CD4-positive, CD25-positive, alpha-beta regulatory T cell (primary cell): ENCODE measurements at regions not wholly inside any gene's neighbourhood (a gene's known extent, or its start where the extent isn't known, plus 50 kb on each side); places are given as distances from the start of the nearest gene placed in this dataset.
"Not testable (repeated sequence)": the region's sequence is repeated elsewhere in the genome, so short reads cannot be mapped to it uniquely, and the experiment has no call there.

ENCODE experiments used
- ATAC-seq, 2 donors: fragments of 150-1000 bp; cut with Tn5 transposase; one replicate each; pipeline ENCODE4 v1.10.0; 2021; ENCODE audit warnings: low read depth in 2 of 2, moderate number of reproducible peaks in 2 of 2, moderate library complexity in 1 of 2
- DNase-seq, 3 donors: peaks; one replicate each; pipeline versions ENCODE4 v3.0.0 to v3.0.0-alpha.2; 2012 to 2022; ENCODE audit warnings: mixed read lengths in 1 of 3
- H3K27ac ChIP-seq: one replicate; pipeline ENCODE4 v1.7.0; 2013; ENCODE audit warnings: mild to moderate bottlenecking, low read length; ENCODE audit not compliant: insufficient read depth, poor library complexity, severe bottlenecking
- H3K27me3 ChIP-seq: one replicate; pipeline ENCODE4 v1.7.0; 2013; ENCODE audit warnings: low read length; ENCODE audit not compliant: control insufficient read depth, insufficient read depth
- H3K36me3 ChIP-seq: one replicate; pipeline ENCODE4 v1.7.0; 2013; ENCODE audit warnings: mild to moderate bottlenecking, low read length, moderate library complexity; ENCODE audit not compliant: control insufficient read depth, insufficient read depth
- H3K4me1 ChIP-seq: 2 replicates; pipeline ENCODE4 v1.7.0; 2013; ENCODE audit warnings: mild to moderate bottlenecking, low read length; ENCODE audit not compliant: insufficient read depth, control insufficient read depth, poor library complexity, severe bottlenecking
- H3K4me3 ChIP-seq: one replicate; pipeline ENCODE4 v1.7.0; 2013; ENCODE audit warnings: low read depth, mild to moderate bottlenecking, low read length, moderate library complexity
- H3K9me3 ChIP-seq, 2 experiments: 1 replicate in 1 of 2; 2 replicates in 1 of 2; pipeline ENCODE4 v1.7.0; 2013; ENCODE audit warnings: low read length in 2 of 2, mild to moderate bottlenecking in 1 of 2, moderate library complexity in 1 of 2; ENCODE audit not compliant: control insufficient read depth in 2 of 2
- H3K27ac Mint-ChIP-seq, 3 donors: one replicate each; pipeline ENCODE4 v1.8.0; 2020 to 2022; ENCODE audit warnings: mild to moderate bottlenecking in 3 of 3, mixed read lengths in 3 of 3, moderate library complexity in 2 of 3
- H3K27me3 Mint-ChIP-seq: one replicate; pipeline ENCODE4 v1.8.0; 2022; ENCODE audit warnings: mild to moderate bottlenecking, mixed read lengths
- H3K36me3 Mint-ChIP-seq: one replicate; pipeline ENCODE4 v1.8.0; 2020; ENCODE audit warnings: mixed read lengths
- H3K4me1 Mint-ChIP-seq, 4 donors: one replicate each; pipeline ENCODE4 v1.8.0; 2020 to 2022; ENCODE audit warnings: mixed read lengths in 4 of 4, mild to moderate bottlenecking in 1 of 4
- H3K4me3 Mint-ChIP-seq, 4 donors: one replicate each; pipeline ENCODE4 v1.8.0; 2020 to 2022; ENCODE audit warnings: mild to moderate bottlenecking in 4 of 4, mixed read lengths in 4 of 4, moderate library complexity in 3 of 4
- H3K9me3 Mint-ChIP-seq, 7 donors: one replicate each; pipeline ENCODE4 v1.8.0; 2020 to 2022; ENCODE audit warnings: mixed read lengths in 7 of 7, mild to moderate bottlenecking in 3 of 7, moderate library complexity in 2 of 7

DNA sequence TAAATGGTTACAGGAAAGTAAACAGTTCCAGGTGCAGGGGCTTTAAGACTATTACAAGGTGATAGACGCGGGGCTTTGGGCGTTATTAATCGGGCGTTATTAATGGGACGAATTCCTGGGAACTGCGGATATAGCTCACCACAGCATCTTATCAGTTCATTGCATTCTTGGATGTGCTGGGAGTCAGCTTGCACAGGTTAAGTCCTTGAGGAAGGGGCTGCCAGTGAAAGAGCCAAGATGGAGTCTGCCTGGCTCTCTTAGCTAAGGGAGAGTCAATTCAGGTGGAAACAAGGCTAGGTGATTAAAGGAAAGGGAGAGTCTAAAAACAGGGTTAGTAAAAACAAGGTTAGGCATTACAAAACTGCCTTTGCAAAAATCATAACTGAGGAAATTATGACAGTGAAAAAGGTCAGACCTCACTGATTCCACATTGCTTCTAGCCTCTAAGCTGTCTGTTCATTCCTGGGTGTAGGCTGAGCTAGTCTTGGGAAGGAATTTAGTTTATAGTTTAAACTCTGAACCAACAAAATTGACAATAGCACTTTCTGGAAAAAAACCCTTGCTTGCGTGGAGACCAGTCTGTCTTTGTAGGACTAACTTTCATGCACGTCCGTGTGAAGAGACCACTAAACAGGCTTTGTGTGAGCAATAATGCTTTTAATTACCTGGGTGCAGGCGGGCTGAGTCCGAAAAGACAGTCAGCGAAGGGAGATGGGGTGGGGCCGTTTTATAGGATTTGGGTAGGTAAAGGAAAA lies 85.1 kb upstream of the MSH6 start:
- H3K9me3 Mint-ChIP-seq, H3K4me1 Mint-ChIP-seq, H3K27ac ChIP-seq, H3K9me3 ChIP-seq, H3K27me3 ChIP-seq, H3K4me3 ChIP-seq, H3K4me1 ChIP-seq, H3K36me3 Mint-ChIP-seq, DNase-seq, ATAC-seq, H3K27ac Mint-ChIP-seq, H3K4me3 Mint-ChIP-seq, H3K36me3 ChIP-seq: not testable (repeated sequence)
- peaks cover 16% of the 10 kb centered on the region for H3K27me3 Mint-ChIP-seq

DNA sequence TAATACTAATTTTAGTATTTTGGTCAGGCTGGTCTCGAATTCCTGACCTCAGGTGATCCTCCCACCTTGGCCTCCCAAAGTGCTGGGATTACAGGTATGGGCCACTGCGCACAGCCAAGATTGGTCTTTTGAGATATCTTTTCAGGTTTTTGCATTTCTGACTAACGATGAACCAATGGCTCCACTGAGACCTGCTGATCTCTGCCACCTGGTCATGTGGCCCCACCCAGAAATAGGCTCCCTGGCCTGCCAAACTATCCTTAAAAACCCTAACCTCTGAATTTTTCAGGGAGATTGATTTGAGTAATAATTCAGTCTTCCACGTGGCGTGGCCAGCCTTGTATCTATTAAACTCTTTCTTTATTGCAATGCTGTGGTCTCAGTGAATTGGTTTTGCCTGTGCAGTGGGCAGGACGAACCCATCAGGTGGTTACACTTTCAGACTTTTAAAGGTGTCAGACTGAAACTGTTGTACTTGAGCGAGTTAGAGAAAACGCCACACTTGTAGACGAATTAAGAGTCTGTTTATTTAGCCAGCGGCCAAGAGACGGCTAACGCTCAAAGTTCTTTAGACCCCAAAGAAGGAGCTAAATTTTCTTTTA lies 85.8 kb upstream of the MSH6 start:
- no peak overlapping the region for H3K27ac ChIP-seq
- no peak overlapping the region for H3K4me3 ChIP-seq
- H3K27ac Mint-ChIP-seq = no peak overlapping the region

DNA sequence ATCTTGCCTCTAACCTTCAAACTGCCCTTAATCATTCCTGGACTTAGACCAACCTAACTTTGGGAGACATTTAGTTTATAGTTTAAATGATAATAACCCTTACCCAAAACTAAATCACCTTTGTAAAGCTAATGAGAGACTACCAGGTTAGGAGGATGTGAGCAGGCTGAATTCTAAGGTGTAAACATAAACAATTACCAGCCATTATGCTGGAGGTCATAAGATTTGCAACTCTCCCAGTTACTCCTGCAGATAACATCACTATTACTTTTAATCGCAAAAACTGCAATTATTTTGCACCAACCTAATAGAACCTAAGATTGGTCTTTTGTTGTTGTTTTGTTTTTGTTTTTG lies 86.5 kb upstream of the MSH6 start:
- no peaks in the 10 kb centered on the region for H3K4me1 ChIP-seq
- no peaks in the 10 kb centered on the region for H3K27me3 ChIP-seq
- Mint-ChIP-seq H3K36me3 (no peaks in the 10 kb centered on the region), H3K27me3 (peaks cover 10% of the 10 kb centered on the region), H3K4me1 (no peaks in the 10 kb centered on the region), H3K4me3 (no peak overlapping the region), H3K9me3 (no peaks in the 10 kb centered on the region), H3K27ac (no peak overlapping the region)
- no peaks in the 10 kb centered on the region for H3K36me3 ChIP-seq
- DNase-seq (no peak), ATAC-seq (no peak)
- H3K4me3 ChIP-seq = no peak overlapping the region
- no peaks in the 10 kb centered on the region for H3K9me3 ChIP-seq
- H3K27ac ChIP-seq = no peak overlapping the region

More for the DNA sequence above, 85.8 kb upstream of the MSH6 start:
- no peaks in the 10 kb centered on the region for H3K9me3 Mint-ChIP-seq
- H3K27me3 ChIP-seq = no peaks in the 10 kb centered on the region
- H3K4me3 Mint-ChIP-seq = no peak overlapping the region
- H3K9me3 ChIP-seq = no peaks in the 10 kb centered on the region
- H3K4me1 ChIP-seq = no peaks in the 10 kb centered on the region
- H3K36me3 ChIP-seq = no peaks in the 10 kb centered on the region
- peaks cover 13% of the 10 kb centered on the region for H3K27me3 Mint-ChIP-seq
- ATAC-seq (no peak), DNase-seq (no peak)
- H3K36me3 Mint-ChIP-seq = no peaks in the 10 kb centered on the region
- H3K4me1 Mint-ChIP-seq = no peaks in the 10 kb centered on the region

DNA sequence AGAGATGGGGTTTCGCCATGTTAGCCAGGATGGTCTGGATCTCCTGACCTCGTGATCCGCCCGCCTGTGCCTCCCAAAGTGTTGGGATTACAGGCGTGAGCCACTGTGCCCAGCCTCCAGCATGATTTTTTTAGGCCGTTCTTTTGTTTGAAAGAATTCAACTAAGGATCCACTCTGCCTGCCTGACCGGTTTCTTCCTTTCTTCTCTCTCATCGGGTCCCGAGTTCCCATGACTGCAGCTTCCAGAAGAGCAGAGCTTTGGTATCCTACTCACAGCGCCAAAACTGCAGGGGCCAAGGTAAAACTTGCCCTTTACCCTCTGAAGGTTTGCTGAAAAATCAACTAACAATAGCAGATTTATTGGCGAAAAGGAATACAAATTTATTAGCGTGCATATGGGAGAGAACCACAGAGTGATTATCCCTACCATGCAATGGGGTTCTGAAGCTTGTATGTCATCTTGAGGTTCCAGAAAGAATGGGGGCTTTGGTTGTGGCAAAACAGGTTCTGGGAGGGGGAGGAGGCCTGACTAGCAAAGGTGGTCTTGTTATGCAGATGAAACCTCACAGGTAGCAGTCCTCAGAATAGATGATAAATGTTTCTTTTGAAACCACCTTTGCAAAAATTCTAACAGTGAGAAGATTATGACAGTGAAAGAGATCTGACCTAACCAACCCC lies 87.0 kb upstream of the MSH6 start:
- DNase-seq (no peak), ATAC-seq (no peak)
- H3K4me3 Mint-ChIP-seq = no peak overlapping the region
- H3K4me1 ChIP-seq = no peaks in the 10 kb centered on the region
- H3K27ac Mint-ChIP-seq = no peak overlapping the region
- H3K27me3 Mint-ChIP-seq = peaks cover 6% of the 10 kb centered on the region
- no peak overlapping the region for H3K27ac ChIP-seq
- no peaks in the 10 kb centered on the region for H3K4me1 Mint-ChIP-seq
- H3K27me3 ChIP-seq = no peaks in the 10 kb centered on the region
- no peaks in the 10 kb centered on the region for H3K36me3 Mint-ChIP-seq
- no peaks in the 10 kb centered on the region for H3K36me3 ChIP-seq
- no peaks in the 10 kb centered on the region for H3K9me3 ChIP-seq
- no peaks in the 10 kb centered on the region for H3K9me3 Mint-ChIP-seq
- H3K4me3 ChIP-seq = no peak overlapping the region

DNA sequence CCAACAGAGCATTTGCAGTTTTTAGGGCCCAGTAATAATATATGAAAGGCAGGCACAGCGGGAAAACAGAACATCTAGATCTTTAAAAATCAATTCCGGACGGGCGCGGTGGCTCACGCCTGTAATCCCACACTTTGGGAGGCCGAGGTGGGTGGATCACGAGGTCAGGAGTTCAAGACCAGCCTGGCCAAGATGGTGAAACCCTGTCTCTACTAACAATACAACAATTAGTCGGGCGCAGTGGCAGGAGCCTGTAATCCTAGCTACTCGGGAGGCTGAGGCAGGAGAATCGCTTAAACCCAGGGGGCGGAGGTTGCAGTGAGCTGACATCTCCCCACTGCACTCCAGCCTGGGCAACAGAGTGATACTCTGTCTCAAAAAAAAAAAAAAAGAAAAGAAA lies 88.5 kb upstream of the MSH6 start:
- not testable (repeated sequence) for H3K4me1 ChIP-seq, H3K4me1 Mint-ChIP-seq, H3K27me3 Mint-ChIP-seq, H3K27me3 ChIP-seq, H3K27ac ChIP-seq, H3K4me3 Mint-ChIP-seq, DNase-seq, H3K27ac Mint-ChIP-seq, H3K9me3 Mint-ChIP-seq, H3K4me3 ChIP-seq, H3K36me3 Mint-ChIP-seq, H3K9me3 ChIP-seq, H3K36me3 ChIP-seq, ATAC-seq

DNA sequence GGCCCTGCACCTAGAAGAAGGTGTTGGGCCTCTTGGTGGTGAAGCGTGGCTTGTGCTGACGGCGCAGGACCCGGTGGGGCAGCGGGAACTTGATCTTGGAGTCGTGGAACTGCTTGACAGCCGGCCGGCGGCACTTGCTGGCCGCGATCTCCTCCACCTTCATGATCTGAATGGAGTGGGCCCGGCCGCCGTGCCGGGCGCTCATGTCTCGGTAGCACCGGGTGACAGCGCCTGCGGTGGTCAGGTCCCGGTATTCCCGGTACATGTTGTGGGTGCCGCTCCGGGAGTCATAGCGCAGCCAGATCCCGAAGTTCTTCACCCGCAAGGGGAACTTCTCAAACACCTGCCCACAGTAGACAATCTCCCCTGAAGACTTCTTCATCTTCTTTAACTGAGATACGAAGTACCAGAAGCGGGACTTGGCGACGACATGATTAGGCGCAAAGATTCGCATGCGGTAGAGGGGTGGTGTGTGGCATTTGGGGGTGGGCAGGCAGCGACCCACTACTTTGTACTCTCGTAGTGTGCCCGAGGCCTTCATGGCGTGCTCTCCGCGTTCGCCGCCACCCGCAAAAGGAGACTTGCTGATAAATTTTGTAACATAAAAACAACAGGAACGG lies 92.1 kb upstream of the MSH6 start:
- ATAC-seq, H3K27ac ChIP-seq, DNase-seq, H3K27me3 Mint-ChIP-seq, H3K4me3 Mint-ChIP-seq, H3K27ac Mint-ChIP-seq, H3K27me3 ChIP-seq, H3K4me1 Mint-ChIP-seq, H3K36me3 ChIP-seq, H3K4me3 ChIP-seq, H3K4me1 ChIP-seq, H3K9me3 ChIP-seq, H3K9me3 Mint-ChIP-seq, H3K36me3 Mint-ChIP-seq: not testable (repeated sequence)

DNA sequence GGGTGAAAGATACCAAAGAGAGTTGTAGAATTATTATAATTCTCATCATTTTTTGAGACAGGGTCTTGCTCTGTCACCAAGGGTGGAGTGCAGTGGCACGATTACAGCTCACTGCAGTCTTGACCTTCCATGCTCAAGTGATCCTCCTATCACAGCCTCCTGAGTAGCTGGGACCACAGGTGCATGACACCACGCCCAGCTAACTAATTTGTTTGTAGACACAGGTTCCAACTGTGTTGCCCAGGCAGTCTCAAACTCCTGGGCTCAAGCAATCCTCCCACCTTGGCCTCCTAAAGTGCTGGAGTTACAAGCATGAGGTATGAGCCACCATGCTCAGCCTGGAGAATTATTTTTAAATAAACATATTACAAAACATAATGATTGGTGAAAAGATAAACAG lies 92.8 kb upstream of the MSH6 start:
- no peak overlapping the region for H3K27ac ChIP-seq
- Mint-ChIP-seq H3K4me1 (no peaks in the 10 kb centered on the region), H3K4me3 (no peak overlapping the region), H3K27me3 (peaks cover 8% of the 10 kb centered on the region), H3K9me3 (peaks cover 0 to 2% (median 0%) of the 10 kb centered on the region in 7 donors), H3K36me3 (no peaks in the 10 kb centered on the region), H3K27ac (no peak overlapping the region)
- ATAC-seq (no peak), DNase-seq (no peak)
- no peaks in the 10 kb centered on the region for H3K36me3 ChIP-seq
- H3K4me3 ChIP-seq = no peak overlapping the region
- H3K27me3 ChIP-seq = no peaks in the 10 kb centered on the region
- H3K4me1 ChIP-seq = no peaks in the 10 kb centered on the region
- H3K9me3 ChIP-seq = no peaks in the 10 kb centered on the region
